Ovary (tissue), 3 donors: ENCODE measurements at regions not wholly inside any gene's neighbourhood (a gene's known extent, or its start where the extent isn't known, plus 50 kb on each side); places are given as distances from the start of the nearest gene placed in this dataset.

Experiments
- CTCF ChIP-seq, 3 donors: fragments of 450-650 bp in 2 of 3; fragments of 200-600 bp in 1 of 3; IDR thresholded peaks; one replicate each; pipeline versions ENCODE4 v1.5.1 to v1.8.0; 2016 to 2022; ENCODE audit warnings: antibody characterized with exemption in 3 of 3, mild to moderate bottlenecking in 1 of 3
- POLR2A ChIP-seq: fragments of 450-650 bp; IDR thresholded peaks from one replicate; pipeline ENCODE4 v1.6.1; 2017; ENCODE audit warnings: antibody characterized with exemption, mild to moderate bottlenecking, moderate library complexity
- donor health status: DM: no; HTN: no; CAD: no.

GRCh38 chr18:59820663-59821062, 79.1 kb upstream of the PMAIP1 start:
- TF ChIP-seq CTCF (IDR thresholded peaks at IDR 0.05): no peak
- no peak for TF ChIP-seq POLR2A
